SKM-1 (cell line): ENCODE measurements at regions not wholly inside any gene's neighbourhood (a gene's known extent, or its start where the extent isn't known, plus 50 kb on each side); places are given as distances from the start of the nearest gene placed in this dataset.
"Not testable (repeated sequence)": the region's sequence is repeated elsewhere in the genome, so short reads cannot be mapped to it uniquely, and the experiment has no call there.

Experiments used
- DNase-seq: peaks from one replicate; lab custom pipeline; 2025; ENCODE audit not compliant: unreplicated experiment; lab: John Stamatoyannopoulos, UW

DNA sequence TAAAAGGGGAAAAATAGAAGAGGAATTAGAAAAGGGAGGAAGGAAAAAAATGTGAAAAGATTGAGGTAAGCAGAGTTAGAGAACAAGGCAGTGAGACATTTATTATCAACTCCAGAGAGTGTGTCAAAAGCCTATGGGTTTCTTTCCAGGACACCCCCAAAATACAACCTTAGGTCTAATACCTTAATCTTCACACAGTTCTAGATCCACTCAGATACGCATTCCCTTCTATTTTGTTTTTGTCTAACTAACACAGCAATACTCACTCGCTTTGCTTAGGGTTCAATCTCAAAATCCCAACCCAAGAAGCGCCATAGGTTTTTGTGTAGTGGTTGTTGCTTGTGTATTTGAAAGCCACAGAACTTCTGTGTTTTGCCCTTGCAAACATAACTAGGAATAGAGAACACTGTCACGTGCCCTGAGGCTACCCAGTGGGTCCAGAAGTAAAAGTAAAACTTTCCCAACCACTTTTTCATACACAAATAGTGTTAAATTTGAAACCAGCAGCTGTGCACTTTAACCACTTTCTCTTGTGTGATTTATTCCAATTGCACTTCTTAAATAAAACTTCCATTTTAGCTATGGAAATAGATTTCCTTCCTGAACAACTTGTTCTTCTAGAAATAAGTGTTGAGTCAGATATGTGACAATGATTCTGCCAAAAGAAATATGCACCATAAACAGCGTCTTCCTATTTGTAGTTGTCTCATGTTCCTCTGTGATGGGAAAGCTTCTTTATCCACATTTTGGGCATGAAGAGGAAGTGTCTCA is 414.7 kb upstream of the GHITM start:
- no peak for DNase-seq

DNA sequence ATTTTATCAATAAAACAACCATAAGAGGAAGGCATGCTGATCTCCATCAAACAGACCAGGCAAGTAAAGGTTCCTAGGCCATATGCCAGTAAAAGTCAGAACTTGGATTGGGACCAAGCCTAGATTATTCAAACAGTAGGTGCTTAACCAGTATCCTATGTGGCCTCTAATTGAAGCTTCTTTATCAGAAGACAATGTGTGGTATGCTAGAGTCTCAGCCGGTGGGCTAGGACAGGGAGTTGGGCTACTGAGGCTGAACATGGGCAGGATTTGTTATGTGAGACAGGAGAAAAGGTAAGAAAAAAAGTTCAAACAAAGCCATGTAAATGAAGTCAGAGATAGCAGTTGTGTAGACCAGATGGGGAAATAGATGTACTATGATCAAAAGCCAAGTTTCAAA is 413.7 kb upstream of the GHITM start:
- DNase-seq = no peak

DNA sequence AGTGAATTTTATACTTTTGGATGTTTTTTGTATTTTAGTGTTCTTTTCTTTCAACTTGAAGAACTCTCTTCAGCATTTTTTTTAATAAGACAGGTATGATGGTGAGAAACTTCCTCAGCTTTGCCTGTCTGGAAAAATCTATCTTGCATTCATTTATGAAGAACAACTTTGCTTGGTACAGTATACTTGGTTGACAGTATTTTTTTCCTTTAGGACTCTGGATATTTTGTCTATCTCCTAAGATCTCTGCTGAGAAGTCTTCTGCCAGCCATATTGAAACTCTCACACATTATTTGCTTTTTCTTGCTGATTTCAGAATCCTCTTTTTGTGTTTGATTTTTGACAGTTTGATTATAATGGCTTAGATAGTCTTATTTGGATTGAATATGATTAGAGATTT is 405.0 kb upstream of the GHITM start:
- no peak for DNase-seq

DNA sequence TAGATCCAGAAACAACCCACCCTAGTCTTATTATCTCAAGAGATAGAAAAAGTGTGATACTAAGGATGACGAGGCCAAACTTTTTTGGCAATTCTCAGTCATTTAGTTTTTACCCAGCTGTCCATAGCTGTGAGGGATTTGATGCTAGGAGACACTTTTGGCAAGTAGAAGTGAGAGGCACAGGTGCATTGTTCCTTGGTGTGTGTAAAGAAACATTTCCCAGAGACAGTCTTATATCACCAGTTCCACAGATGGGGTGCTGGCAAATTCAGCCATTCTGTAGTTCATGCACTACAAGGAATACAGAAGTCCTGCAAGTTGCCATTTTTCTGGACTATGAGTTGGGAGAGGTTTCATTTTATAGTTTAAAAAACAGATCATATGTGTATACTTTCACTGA is 403.3 kb upstream of the GHITM start:
- DNase-seq = no peak

DNA sequence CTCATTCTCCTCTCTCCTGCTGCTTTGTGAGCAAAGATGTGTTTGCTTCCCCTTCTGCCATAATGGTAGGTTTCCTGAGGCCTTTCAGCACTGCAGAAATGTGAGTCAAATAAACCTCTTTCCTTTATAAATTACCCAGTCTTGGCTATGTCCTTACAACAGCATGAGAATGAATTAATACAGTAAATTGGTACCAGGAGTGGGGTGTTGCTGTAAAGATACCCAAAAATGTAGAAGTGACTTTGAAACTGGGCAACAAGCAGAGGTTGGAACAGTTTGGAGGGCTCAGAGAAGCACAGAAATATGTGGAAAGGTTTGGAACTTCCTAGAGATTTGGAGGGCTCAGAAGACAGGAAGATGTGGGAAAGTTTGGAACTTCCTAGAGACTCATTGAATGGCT is 388.7 kb upstream of the GHITM start:
- no peak for DNase-seq

DNA sequence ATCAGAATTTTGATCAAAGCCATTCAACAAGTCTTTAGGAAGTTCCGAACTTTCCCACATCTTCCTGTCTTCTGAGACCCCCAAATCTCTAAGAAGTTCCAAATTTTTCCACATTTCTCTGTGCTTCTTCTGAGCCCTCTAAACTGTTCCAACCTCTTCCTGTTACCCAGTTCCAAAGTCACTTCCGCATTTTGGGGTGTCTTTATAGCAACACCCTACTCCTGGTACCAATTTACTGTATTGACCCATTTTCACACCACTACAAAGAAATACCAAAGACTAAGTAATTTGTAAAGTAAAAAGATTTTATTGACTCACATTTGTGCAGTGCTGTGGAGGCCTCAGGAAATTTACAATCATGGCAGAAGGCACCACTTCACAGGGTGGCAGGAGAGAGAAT is 385.8 kb upstream of the GHITM start:
- DNase-seq = no peak

DNA sequence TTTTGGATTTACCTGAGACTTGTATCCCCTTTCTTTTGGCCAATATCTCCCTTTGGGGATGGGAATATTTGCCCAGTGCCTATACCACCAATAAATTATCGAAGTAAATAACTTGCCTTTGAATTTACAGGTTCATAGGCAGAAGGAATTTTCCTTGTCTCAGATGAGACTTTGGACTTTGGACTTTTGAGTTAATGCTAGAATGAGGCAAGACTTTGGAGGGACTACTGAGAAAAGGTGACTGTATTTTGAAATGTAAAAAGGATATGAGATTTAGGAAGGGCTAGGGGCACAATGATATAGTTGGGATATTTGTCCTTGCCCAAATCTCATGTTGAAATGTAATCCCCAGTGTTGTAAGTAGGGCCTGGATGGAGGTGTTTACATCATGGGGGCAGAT is 384.5 kb upstream of the GHITM start:
- no peak for DNase-seq

DNA sequence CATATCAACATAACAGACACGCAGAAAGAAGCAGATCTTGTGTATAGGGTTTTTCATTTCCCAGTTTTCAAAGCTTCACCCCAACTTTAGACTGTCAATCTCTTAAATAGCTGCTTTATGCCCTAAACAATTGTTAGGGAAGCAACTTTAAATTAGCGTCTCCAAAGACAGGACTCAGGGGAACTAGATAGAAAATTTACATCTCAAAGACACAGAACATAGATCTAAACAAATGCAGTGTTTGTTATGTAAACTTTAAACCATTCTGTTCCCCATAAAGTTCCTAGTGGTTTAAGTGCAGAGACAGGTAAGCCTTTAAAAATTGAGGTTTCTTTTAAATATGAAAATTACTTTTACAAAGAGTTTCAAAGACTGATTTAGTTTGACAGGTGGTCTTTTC is 379.2 kb upstream of the GHITM start:
- no peak for DNase-seq

DNA sequence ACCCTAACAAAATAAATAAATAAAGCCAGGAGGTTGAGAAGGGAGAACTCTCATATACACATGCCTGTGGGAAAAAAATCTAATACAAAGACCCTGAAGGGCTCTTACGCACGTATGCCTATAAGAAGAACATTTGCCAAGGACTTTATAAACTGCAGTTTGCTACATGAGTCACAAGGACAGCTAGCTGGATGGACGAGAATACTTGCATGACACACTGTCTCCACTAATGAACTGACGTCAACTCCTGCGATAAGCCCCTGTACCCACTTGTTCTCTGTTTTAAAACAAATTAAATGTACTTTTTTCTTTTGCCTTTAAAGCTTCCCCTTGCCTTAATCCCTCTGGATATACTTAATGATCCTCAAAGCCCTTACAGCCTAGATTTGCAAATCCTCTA is 374.6 kb upstream of the GHITM start:
- no peak for DNase-seq

DNA sequence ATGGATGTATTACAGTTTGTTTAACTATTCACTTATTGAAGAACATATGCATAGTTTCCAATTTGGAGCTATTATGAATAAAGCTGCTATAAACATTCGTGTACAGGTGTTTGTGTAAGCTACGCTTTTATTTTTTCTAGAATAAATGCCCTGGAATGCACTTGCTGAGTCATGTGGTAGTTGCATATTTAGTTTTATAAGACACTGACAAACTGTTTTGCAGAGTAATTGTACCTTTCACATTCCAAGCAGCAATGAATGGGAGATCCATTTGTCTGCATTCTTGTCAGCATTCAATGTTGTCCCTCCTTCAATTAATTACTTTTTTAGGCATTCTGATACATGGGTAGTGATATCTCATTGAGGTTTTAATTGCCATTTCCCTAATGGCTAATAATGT is 373.6 kb upstream of the GHITM start:
- DNase-seq = no peak

DNA sequence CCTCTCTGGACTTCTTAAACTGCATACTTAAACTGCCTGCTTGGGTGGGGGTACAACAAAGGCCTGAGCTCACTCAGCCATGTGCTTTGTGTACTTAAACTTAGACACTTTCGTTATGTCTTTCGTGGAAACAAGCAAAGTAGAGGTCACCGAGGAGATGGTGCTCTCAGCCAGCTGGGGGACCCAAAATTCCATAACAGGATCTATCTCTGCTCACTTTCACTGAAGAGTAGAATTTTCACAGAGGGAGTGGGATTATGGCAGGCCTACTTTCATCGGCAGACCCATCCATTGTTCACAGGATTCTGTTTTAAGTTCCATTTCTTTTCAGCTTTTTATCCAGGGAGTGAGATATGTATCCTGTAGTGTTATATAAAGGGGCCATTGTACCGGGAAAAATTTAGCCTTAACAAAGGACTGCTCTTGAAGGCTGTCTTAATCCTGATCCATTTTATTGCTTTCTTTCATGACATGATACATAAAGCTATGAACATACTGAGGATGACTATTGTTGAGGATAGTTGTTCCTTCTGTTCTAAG is 370.0 kb upstream of the GHITM start:
- DNase-seq = no peak

DNA sequence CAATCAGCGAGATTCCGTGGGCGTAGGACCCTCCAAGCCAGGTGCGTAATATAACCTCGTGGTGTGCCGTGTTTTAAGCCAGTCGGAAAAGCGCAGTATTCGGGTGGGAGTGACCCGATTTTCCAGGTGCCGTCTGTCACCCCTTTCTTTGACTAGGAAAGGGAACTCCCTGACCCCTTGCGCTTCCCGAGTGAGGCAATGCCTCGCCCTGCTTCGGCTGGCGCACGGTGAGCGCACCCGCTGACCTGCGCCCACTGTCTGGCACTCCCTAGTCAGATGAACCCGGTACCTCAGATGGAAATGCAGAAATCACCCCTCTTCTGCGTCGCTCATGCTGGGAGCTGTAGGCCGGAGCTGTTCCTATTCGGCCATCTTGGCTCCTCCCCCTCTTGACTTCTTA is 352.6 kb upstream of the GHITM start:
- DNase-seq = not testable (repeated sequence)

DNA sequence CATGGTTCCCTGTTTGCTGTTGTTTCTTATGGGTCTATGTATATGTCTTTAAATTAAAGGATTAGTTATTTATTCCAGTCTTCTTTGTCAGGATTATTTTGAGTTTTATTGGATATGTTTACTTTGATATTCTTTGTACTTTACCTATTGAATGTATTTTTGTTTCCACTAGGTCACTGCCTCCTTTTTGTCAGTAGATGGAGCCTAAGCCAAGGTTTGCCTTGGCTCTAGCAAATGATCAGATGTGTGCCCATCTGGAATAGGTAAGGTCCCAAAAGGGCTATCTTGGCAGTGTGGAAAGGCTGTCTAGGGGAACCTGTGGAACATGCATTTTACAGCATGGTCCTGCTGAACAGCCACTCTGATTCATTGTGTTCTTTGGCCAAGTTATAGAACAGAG is 337.3 kb upstream of the GHITM start:
- no peak for DNase-seq

DNA sequence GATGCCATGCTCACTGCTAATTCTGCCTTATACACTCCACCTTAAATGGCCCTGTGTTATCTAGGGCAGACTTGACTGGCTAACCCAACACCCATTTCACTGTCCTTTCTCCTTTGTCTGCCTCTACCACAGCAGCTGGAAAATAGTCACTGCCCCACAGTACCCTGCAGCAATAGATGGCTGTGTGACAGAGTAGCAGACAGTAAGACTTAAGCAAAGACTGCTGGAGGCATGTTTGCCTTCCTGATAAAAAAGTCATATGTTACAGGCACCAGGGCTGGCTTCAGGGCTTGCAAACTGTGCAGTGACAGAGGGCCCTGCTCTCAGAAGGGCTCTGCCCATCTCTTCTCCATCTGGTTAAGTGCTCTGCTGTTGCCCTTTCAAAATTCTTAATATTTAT is 332.6 kb upstream of the GHITM start:
- DNase-seq = no peak

DNA sequence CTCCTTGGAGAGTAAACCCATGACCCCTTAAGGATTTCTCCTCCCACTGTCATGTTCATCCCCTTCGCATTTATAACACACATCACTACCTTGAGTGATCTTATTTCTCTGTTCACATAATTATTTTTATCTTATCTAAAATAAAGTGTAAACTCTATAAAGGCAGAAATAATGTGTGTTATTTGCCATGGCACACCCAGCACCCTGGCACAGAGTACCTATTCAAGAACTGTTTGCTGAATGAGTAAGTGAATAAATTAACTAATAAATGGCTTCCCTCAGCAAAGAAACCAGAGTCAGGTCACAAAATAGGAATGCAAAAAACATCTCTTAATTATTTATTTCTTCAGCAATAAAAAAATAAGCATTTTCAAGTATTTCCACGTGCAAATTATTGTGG is 330.3 kb upstream of the GHITM start:
- no peak for DNase-seq

DNA sequence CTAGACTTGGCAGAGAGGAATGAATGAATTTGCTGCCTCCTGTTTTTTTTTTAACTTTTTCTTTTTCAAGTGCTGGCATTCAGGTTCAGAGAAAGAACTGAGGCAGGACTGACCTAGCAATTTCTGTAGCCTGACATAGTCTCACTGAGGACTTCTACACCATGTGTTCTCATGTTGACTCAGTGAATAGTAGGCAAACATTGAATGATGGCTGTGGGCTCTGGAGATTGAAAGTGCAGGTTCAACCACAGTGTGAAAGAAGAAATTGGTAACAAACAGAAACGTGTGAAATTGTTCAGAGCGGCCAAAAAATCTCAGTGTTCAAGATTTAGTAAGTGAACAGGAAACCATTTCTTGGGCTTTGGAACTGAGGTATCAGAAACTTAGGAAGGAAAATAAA is 322.4 kb upstream of the GHITM start:
- no peak for DNase-seq

DNA sequence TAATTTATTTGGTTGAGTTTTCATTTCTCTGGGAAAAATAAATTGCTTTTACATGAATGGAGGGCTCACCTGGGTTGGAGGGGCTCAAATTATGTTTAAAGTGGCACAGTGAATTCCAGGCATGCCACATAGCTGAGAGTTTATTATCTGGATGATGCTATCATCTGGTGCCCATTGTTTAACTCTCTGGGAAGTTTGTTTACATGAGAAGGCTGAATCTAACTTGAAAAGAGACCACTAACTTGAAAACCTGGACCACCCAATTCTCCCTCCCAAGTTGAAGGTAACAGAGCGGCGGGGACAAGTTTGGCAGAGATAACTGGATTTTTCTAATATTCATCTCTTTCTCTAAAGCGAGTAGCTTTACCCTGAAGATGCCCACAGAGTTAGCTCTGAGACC is 321.5 kb upstream of the GHITM start:
- DNase-seq = no peak

DNA sequence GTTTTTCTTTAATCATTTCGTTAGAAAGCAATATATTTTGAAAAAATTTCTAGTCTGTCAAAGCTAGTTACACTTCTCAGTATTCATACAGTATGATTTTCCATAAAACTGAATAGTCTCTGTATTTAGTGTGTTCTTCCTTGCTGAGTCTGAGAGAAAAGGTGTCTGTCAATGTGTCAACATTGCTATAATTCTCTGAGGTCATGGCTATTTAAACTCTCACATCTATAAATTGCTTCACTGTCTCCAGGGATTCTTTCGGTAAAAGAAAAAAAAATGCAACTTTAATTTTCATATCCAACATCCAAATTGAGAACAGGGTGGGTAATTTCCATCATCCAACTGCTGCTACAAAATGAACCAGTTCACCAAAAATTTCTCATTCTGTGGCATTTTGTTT is 319.7 kb upstream of the GHITM start:
- DNase-seq = no peak

DNA sequence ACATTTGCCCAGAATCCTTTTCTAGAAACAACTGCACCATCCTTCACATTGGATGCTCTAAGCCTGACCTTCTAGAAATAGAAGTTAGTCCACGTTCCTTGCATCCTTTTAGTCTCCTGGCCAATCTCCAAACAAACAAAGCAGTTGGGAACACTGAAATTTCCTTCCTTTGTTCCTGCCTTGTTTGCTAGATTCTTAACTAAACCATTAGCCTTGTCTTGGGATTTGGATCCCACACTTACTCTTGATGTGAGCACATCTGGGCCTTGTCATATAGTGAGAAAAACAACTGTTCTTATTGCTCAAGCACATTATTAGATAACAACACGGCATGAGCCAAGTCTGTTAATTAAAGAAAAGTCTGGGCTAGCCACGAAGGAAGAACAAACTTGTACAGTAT is 319.3 kb upstream of the GHITM start:
- DNase-seq = no peak

DNA sequence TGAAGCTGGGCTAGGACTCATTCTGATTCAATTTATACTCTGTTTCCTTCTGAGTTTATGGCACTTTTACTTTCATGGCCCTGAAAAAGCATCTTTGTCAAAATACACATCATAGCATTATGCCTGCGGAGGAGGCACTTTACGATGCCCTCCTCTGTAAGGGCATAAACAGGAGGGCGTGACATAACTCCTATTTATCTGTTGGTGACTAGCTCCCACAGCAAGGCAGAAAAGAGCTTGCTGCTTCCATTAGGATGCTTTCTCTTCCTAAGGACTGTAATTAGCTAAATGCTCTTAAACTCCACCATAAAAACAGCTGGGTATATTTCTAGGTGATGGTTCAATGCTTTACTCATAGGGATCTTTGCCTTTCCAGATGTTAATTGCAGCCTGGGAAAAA is 315.2 kb upstream of the GHITM start:
- DNase-seq = no peak

DNA sequence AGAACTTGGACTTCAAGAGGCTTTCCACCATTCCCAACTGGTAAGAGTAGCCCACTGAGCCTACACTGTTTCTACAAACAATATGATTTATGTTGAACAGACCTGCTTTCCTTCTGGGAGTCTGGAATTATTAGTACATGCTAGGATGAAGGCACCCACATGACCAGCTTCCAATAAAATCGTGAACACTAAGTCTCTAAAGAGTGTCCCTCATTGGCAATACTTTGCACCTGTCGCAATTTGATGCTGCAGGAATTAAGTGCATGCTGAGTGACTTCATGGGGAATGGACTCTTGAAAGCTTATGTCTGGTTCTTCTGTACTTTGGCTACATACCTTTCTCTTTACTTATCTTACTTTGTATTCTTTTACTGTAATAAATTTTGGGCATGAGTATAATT is 305.2 kb upstream of the GHITM start:
- DNase-seq = no peak

DNA sequence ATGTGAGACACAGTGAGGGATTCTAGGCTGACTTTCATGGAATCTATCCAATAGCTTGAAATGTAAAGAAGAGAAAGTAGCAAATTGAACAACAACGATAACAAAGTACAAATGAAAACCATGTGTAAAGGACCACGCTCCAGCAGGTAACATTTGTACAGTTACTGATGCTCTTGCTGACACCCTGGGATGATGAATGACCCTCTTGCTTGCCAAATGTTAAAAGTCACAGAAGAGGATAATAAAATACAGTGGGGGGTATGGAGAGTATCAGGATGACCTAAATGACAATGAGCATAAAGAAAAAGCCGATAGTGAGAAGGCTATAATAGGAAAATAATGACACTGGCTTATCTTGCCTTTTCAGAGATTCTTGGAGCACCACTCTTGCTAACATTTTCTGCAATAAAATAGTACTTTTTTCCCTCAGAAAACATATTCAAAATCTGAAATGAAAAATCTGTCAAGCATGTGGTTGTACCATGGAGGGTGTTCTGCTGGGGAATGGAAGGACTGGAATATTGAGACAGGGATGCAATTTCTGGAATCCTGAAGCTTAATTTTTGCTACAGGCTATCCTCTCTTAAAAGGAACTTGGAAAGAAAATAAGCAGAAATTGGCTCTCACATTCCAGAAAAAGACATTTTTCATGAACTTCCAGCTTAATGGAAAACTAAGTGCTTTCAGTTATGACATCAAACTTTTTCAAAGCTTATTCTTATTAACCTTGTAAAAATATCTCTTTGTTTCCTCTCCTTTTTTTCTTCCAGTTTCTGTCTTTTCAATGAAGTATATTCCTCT is 303.2 kb upstream of the GHITM start:
- no peak for DNase-seq
